ENCODE measurements at regions not wholly inside any gene's neighbourhood (a gene's known extent, or its start where the extent isn't known, plus 50 kb on each side); places are given as distances from the start of the nearest gene placed in this dataset.
"Not testable (repeated sequence)": the region's sequence is repeated elsewhere in the genome, so short reads cannot be mapped to it uniquely, and the experiment has no call there.

DNA sequence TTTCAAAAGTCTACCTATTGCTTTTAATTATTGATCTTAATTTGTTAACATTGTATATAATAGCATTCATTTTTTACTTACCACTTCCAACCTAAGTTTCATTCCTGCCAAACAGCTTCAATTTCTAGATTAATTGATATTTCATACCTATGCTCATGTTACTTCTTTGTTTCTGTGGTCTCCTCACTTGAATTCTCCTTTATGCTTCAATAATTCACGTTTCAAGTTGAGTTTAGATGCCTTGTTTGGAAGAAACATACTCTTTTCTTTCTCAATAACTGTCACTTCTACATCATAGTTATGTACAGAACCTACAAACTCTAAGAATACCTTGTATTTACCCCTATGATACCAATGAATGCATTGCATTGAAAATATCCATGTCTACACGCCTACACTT, 862.2 kb upstream of the LRATD1 start:
- no peak for DNase-seq

GRCh38 chr2:13779996-13780395, 852.5 kb upstream of the LRATD1 start:
- DNase-seq, result no peak

GRCh38 chr2:13791019-13791547, 841.4 kb upstream of the LRATD1 start:
- no peak for DNase-seq

GRCh38 chr2:13806539-13806938, 826.0 kb upstream of the LRATD1 start:
- DNase-seq, result no peak

DNA sequence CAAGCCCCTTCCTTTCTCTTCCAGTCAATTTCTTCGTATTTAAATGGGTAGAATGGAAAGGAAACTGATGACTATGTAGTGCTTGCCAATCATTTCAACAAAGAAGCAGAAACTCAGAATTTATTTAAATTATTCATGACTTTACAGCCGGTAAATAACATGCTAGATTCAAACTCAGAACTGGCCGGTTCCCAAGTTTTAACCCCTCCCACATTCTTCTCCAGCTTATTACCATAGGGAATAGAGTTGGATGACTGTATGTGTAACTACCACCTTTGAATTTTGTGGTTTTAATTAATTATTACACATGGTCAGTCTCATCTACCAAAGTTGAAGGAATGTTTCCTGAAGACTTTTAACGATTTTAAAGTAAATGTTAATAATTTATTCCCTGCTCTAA, 819.3 kb upstream of the LRATD1 start:
- DNase-seq, result no peak

GRCh38 chr2:13818002-13818401, 814.5 kb upstream of the LRATD1 start:
- no peak for DNase-seq

DNA sequence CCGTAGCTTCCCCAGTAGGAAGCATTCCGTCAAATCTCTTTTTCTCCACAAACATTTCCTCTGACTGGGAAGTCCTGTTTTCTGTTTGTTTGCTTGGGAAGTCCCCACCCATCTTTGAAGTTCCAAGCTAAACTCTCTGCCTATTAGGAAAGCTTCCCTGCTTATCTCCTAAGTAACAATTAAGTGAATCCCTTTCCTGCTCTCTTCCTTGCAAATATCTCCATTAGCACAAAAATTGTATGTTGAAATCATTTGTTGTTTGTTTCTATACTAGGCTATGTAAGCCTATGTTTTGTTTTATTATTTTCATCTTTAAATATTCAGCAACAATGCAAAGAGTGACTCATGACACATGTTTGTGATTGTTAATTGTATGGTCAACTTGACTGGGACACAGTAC, 812.6 kb upstream of the LRATD1 start:
- DNase-seq, result no peak

DNA sequence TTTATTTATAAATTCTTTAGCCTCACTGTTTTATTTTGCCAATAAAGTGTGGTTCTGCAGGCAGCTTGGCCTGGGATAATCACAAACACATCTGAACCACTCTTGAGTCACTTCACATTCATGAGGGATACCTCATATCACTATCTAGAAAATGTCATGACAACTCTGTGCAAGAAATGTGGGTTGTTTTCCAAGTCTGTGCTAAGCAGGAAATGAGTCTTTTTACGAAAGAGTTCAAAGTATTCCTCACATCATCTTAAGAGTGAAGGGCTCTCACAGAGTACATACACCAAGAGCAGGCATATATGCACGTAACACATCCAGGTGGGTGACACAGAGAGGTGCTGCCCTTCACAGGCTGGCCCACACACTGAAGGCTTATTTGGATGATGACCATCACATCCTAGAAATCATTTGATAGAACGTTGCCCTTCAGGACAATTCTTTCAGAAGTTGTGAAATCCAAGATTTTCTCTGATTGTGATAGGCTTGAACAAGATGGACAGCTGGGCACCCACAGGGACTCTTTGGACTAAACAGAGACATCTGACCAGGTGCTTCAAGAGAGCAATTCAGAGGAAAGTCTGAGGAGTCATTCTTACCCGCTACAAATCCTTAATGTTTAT, 811.1 kb upstream of the LRATD1 start:
- DNase-seq, result no peak

- no peak for DNase-seq
These were observed 810.2 kb upstream of the LRATD1 start for GRCh38 chr2:13822365-13822764.

DNA sequence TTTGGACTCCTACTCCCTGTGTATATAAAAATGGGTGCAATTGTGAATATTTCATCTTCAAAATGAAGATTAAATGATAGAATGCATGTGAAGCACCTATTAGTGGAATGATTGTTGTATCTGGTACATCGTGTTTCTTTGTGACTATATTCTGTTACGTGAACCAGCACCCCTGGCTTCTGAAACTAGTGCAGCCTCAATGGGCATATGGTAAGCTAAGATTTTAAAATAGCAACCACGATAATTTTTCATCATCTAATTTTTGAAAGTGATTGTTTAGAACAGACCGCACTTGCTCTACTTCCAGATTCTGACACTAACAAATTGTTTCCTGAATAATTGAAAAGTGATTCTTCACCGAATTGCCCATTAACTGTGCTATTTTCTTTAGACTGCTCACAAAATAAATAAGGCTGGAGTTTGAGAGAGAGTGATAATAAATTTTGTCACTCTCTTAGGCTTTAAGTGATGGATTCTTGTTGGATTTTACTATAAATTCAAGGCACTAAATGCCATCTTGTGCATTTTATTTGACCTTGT, 806.1 kb upstream of the LRATD1 start:
- DNase-seq, result no peak

- no peak for DNase-seq
These were observed 773.9 kb upstream of the LRATD1 start for GRCh38 chr2:13858626-13859025.

GRCh38 chr2:13868275-13868674, 764.2 kb upstream of the LRATD1 start:
- not testable (repeated sequence) for DNase-seq

- no peak for DNase-seq
These were observed 756.0 kb upstream of the LRATD1 start for GRCh38 chr2:13876491-13877037.

GRCh38 chr2:13877571-13877970, 754.9 kb upstream of the LRATD1 start:
- no peak for DNase-seq

- no peak for DNase-seq
These were observed 748.1 kb upstream of the LRATD1 start for GRCh38 chr2:13884291-13884976.

- DNase-seq, result no peak
These were observed 731.0 kb upstream of the LRATD1 start for GRCh38 chr2:13901526-13901925.

DNA sequence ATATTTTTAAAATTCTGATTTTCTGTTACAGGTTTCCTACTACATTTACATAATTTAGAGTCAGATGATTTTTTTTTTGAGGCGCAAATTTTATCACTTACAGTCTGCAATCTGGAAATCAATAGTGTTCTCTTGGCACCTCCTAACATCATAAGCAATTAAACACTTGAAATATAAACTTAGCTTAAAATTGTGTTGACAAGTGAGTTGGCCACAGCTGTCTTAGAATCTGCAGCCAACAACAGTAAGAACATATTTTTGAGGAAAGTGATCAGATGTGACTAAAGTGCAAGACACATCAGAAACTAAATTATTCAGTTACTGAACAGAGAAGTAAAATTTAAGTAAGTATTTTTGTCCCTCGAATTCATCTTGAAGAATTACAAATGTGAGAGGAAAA, 726.7 kb upstream of the LRATD1 start:
- no peak for DNase-seq

DNA sequence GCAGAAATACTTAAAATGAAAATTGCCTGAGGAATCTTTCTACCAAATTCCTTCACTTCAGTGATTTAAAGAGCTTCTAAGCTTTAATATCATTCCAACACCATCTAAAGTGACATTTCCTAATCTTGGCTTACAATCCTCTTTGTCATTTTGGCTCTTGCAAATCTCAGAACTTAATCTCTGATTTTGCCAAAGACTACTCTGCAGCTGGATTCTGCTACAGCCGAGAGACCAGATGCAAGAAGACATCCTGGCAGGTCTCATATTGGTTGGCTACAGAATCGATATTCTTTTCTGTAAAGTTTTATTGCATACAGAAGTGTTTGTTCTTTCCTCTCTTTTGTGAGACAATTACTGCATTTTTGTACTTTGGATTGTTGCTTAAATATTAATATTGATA, 716.5 kb upstream of the LRATD1 start:
- DNase-seq, result no peak

GRCh38 chr2:13917958-13918357, 714.6 kb upstream of the LRATD1 start:
- no peak for DNase-seq

- DNase-seq, result no peak
These were observed 712.5 kb upstream of the LRATD1 start for GRCh38 chr2:13919981-13920382.

- no peak for DNase-seq
These were observed 711.3 kb upstream of the LRATD1 start for GRCh38 chr2:13921245-13921644.

GRCh38 chr2:13923823-13924222, 708.7 kb upstream of the LRATD1 start:
- no peak for DNase-seq

DNA sequence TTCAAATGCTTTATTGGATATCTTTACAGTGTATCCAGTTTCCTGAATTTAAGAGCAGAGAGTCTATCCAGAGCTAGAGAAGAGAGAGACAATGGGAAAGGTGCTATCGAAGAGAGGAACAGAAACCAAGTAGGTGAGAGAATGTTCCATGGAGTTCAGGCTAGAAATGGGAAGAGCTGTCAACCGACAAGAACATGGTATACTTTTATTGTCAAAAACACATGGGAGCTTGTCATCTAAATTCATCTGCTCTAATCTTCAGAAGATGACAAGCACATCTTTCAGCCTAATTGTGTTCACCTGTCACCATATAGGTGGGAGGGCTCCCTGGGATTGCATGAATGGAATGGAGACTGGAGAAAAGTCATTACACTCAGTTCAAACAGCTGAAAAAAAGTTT, 690.4 kb upstream of the LRATD1 start:
- DNase-seq, result no peak

GRCh38 chr2:13950761-13951160, 681.8 kb upstream of the LRATD1 start:
- no peak for DNase-seq

Data from stimulated activated naive CD4-positive, alpha-beta T cell treated with Interleukin-2 at 50 U/mL for 16 hours (primary cell).